ENCODE measurements at regions not wholly inside any gene's neighbourhood (a gene's known extent, or its start where the extent isn't known, plus 50 kb on each side); places are given as distances from the start of the nearest gene placed in this dataset.

DNA sequence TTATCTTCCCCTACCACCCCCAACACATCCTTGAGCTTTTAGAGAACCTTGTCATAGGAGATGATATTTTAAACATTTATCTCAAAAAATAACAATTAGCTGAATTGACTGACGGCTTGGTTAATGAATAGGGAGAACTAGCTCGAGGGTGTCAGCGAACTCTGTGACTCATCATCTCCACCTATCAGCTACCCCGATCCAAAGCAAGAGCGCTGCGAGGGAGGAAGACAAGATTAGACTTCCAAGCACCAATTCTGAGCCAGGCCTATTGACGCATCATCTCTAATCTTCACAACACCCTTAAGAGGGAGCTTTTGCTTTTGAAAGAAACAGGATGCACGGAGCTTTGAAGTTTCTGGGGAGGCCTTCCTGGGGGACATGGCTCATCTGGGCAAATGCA, 51.0 kb upstream of the GALNT18 start:
- H3K27ac ChIP-seq: no peak overlapping the region
- TF ChIP-seq, protein P1, sequence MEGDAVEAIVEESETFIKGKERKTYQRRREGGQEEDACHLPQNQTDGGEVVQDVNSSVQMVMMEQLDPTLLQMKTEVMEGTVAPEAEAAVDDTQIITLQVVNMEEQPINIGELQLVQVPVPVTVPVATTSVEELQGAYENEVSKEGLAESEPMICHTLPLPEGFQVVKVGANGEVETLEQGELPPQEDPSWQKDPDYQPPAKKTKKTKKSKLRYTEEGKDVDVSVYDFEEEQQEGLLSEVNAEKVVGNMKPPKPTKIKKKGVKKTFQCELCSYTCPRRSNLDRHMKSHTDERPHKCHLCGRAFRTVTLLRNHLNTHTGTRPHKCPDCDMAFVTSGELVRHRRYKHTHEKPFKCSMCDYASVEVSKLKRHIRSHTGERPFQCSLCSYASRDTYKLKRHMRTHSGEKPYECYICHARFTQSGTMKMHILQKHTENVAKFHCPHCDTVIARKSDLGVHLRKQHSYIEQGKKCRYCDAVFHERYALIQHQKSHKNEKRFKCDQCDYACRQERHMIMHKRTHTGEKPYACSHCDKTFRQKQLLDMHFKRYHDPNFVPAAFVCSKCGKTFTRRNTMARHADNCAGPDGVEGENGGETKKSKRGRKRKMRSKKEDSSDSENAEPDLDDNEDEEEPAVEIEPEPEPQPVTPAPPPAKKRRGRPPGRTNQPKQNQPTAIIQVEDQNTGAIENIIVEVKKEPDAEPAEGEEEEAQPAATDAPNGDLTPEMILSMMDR (IDR thresholded peaks at IDR 0.05): no peak
- no peak for TF ChIP-seq ZFX (IDR thresholded peaks at IDR 0.05; ENCODE audit: borderline replicate concordance)

- no peak for TF ChIP-seq ZFX (IDR thresholded peaks at IDR 0.05; ENCODE audit: borderline replicate concordance)
- TF ChIP-seq, protein P1 (IDR thresholded peaks at IDR 0.05): no peak
Observed at GRCh38 chr11:11672101-11672500, 50.3 kb upstream of the GALNT18 start.

More at GRCh38 chr11:11672101-11672500, 50.3 kb upstream of the GALNT18 start:
- H3K27ac ChIP-seq: no peak overlapping the region
